HepG2 (cell line): ENCODE measurements at regions not wholly inside any gene's neighbourhood (a gene's known extent, or its start where the extent isn't known, plus 50 kb on each side); places are given as distances from the start of the nearest gene placed in this dataset.

Experiments used
- ATAC-seq: fragments of 200-7000 bp; cut with Tn5 transposase; 3 replicates; pipeline ENCODE4 v1.9.1; 2020; ENCODE audit warnings: mild to moderate bottlenecking, moderate library complexity
- BruUV-seq: library from RNA; stranded (reverse); fragments of 400-500 nt; replicated peaks from 2 replicates; lab custom pipeline; 2021; lab: Mats Ljungman, UMichigan
- CTCF ChIA-PET: fragments of 300-600 bp; formaldehyde crosslinking; extraction: SDS; loops from one replicate; lab custom pipeline; 2021; ENCODE audit warnings: low total read pairs, inconsistent platforms, low intra/inter-chr PET ratio; lab: Yijun Ruan, JAX
- POLR2A ChIA-PET: fragments of 350-600 bp; sonication (Branson Sonifier 250); formaldehyde crosslinking; loops from one replicate; lab custom pipeline; 2020; ENCODE audit warnings: antibody characterized with exemption, inconsistent platforms; lab: Yijun Ruan, JAX
- DNase-seq: peaks from one replicate; pipeline ENCODE4 v3.0.0-alpha.2; 2015; ENCODE audit warnings: low spot score
- FAIRE-seq: peaks from 3 replicates; lab custom pipeline; 2011; peaks lifted over from hg19 to GRCh38; lab: Jason Lieb, UNC
- H2AFZ ChIP-seq: one replicate; pipeline ENCODE4 v1.6.1; 2011; ENCODE audit warnings: low read length, inconsistent platforms
- H3K27ac ChIP-seq: fragments of 300-600 bp; 3 replicates; pipeline ENCODE4 v1.8.0; 2011; ENCODE audit warnings: mixed run types, mild to moderate bottlenecking, mixed read lengths, low read length, inconsistent platforms; ENCODE audit not compliant: insufficient read depth; ENCODE audit errors: extremely low read length
- H3K27me3 ChIP-seq, 2 experiments: fragments of 200-600 bp in 1 of 2; 2 replicates in 1 of 2; 3 replicates in 1 of 2; pipeline versions ENCODE4 v1.6.0 to v1.8.0; 2011; ENCODE audit warnings: low read length in 2 of 2, mild to moderate bottlenecking in 2 of 2, moderate library complexity in 2 of 2, inconsistent platforms in 1 of 2; ENCODE audit not compliant: insufficient read depth in 2 of 2, control insufficient read depth in 1 of 2
- H3K36me3 ChIP-seq, 2 experiments: fragments of 200-600 bp in 1 of 2; replicated peaks in 1 of 2; 2 replicates in 1 of 2; 3 replicates in 1 of 2; pipeline versions ENCODE4 v1.5.1 to v1.8.0; 2011; ENCODE audit warnings: low read length in 2 of 2, inconsistent platforms in 1 of 2; ENCODE audit not compliant: insufficient read depth in 2 of 2, control insufficient read depth in 1 of 2
- H3K4me1 ChIP-seq: 2 replicates; pipeline ENCODE4 v1.5.1; 2012; ENCODE audit warnings: low read length, inconsistent platforms; ENCODE audit not compliant: insufficient read depth
- H3K4me2 ChIP-seq: 2 replicates; pipeline ENCODE4 v1.6.0; 2011; ENCODE audit warnings: low read depth, low read length, inconsistent platforms
- H3K4me3 ChIP-seq, 3 experiments: fragments of 200-600 bp in 1 of 3; sonication (generic), shearing (Covaris generic) in 1 of 3; replicated peaks in 1 of 3; 2 replicates each; pipeline ENCODE4 v1.5.1; 2011 to 2016; ENCODE audit warnings: low read length in 3 of 3, inconsistent platforms in 2 of 3, low read depth in 2 of 3, mild to moderate bottlenecking in 2 of 3, control low read depth in 1 of 3, mixed read lengths in 1 of 3; ENCODE audit not compliant: insufficient read depth in 1 of 3
- H3K79me2 ChIP-seq: one replicate; pipeline ENCODE4 v1.6.1; 2011; ENCODE audit warnings: low read length, inconsistent platforms; ENCODE audit not compliant: insufficient read depth
- H3K9ac ChIP-seq: 2 replicates; pipeline ENCODE4 v1.6.0; 2011; ENCODE audit warnings: mild to moderate bottlenecking, low read depth, low read length, inconsistent platforms; ENCODE audit not compliant: insufficient read depth
- H3K9me3 ChIP-seq: 2 replicates; pipeline ENCODE4 v1.5.1; 2012; ENCODE audit warnings: mild to moderate bottlenecking, low read length
- H4K20me1 ChIP-seq: 2 replicates; pipeline ENCODE4 v1.6.0; 2011; ENCODE audit warnings: inconsistent platforms, mild to moderate bottlenecking, low read length, moderate library complexity; ENCODE audit not compliant: insufficient read depth
- ARNT ChIP-seq: fragments of 450-650 bp; IDR thresholded peaks from 2 replicates; pipeline ENCODE4 v1.6.1; 2017
- DRAP1 ChIP-seq: IDR thresholded peaks from 2 replicates; pipeline ENCODE4 v1.6.1; 2016; ENCODE audit warnings: missing genetic modification reagents, missing compliant biosample characterization
- GLI4 ChIP-seq: sonication (generic); formaldehyde crosslinking; IDR thresholded peaks from 2 replicates; pipeline ENCODE4 v1.5.1; 2020; ENCODE audit warnings: missing genetic modification reagents, mild to moderate bottlenecking, moderate library complexity, borderline replicate concordance
- HNRNPL ChIP-seq: fragments of 200-400 bp; formaldehyde crosslinking; IDR thresholded peaks from 2 replicates; pipeline ENCODE4 v1.6.1; 2017; ENCODE audit warnings: mild to moderate bottlenecking, low read depth, low read length
- KLF12 ChIP-seq: sonication (generic); formaldehyde crosslinking; IDR thresholded peaks from 2 replicates; pipeline ENCODE4 v1.4.0; 2020; ENCODE audit warnings: missing genetic modification reagents, borderline replicate concordance
- LRRFIP1 ChIP-seq: sonication (generic); formaldehyde crosslinking; conservative IDR thresholded peaks from 2 replicates; pipeline ENCODE4 v1.4.0; 2020; ENCODE audit warnings: missing genetic modification reagents
- MAFF ChIP-seq: IDR thresholded peaks from 2 replicates; pipeline ENCODE4 v1.6.1; 2011; ENCODE audit warnings: low read depth, low read length, improper control_type of control experiment
- MLX ChIP-seq: IDR thresholded peaks from 2 replicates; pipeline ENCODE4 v1.6.1; 2016
- THAP11 ChIP-seq: IDR thresholded peaks from 2 replicates; pipeline ENCODE4 v1.6.1; 2016; ENCODE audit warnings: missing biosample characterization, missing genetic modification reagents
- ZBTB2 ChIP-seq: sonication (generic); formaldehyde crosslinking; IDR thresholded peaks from 2 replicates; pipeline ENCODE4 v1.8.0; 2022; ENCODE audit warnings: low read depth, missing genetic modification reagents
- ZBTB33 ChIP-seq: sonication (generic); formaldehyde crosslinking; IDR thresholded peaks from 2 replicates; pipeline ENCODE4 v1.4.0; 2020; ENCODE audit warnings: missing genetic modification reagents
- ZC3H4 ChIP-seq: sonication (generic); formaldehyde crosslinking; IDR thresholded peaks from 2 replicates; pipeline ENCODE4 v1.4.0; 2020; ENCODE audit warnings: missing genetic modification reagents, borderline replicate concordance
- ZNF12 ChIP-seq: sonication (generic); formaldehyde crosslinking; IDR thresholded peaks from 2 replicates; pipeline ENCODE4 v1.5.0; 2020; ENCODE audit warnings: missing genetic modification reagents
- ZNF180 ChIP-seq: sonication (generic); formaldehyde crosslinking; IDR thresholded peaks from 2 replicates; pipeline ENCODE4 v1.4.0; 2020; ENCODE audit warnings: low read depth, missing genetic modification reagents, borderline replicate concordance
- ZNF33B ChIP-seq: sonication (generic); formaldehyde crosslinking; IDR thresholded peaks from 2 replicates; pipeline ENCODE4 v1.5.1; 2020; ENCODE audit warnings: mild to moderate bottlenecking, missing genetic modification reagents
- ZNF367 ChIP-seq: sonication (generic); formaldehyde crosslinking; IDR thresholded peaks from 2 replicates; pipeline ENCODE4 v1.4.0; 2020; ENCODE audit warnings: missing genetic modification reagents, borderline replicate concordance
- ZNF530 ChIP-seq: sonication (generic); formaldehyde crosslinking; IDR thresholded peaks from 2 replicates; pipeline ENCODE4 v1.5.0; 2020; ENCODE audit warnings: low read depth, mild to moderate bottlenecking, missing genetic modification reagents
- ZNF543 ChIP-seq: sonication (generic); formaldehyde crosslinking; IDR thresholded peaks from 2 replicates; pipeline ENCODE4 v1.4.0; 2020; ENCODE audit warnings: mild to moderate bottlenecking, missing genetic modification reagents
- ZNF713 ChIP-seq: sonication (generic); formaldehyde crosslinking; IDR thresholded peaks from 2 replicates; pipeline ENCODE4 v1.4.0; 2020; ENCODE audit warnings: mild to moderate bottlenecking, missing genetic modification reagents
- ZNF777 ChIP-seq: sonication (generic); formaldehyde crosslinking; IDR thresholded peaks from 2 replicates; pipeline ENCODE4 v1.4.0; 2020; ENCODE audit warnings: missing genetic modification reagents
- WGBS: methylation state at CpG from one replicate; pipeline ENCODE4 v1.1.6; 2017; ENCODE audit warnings: low lambda C conversion rate; 5-methylcytosine and 5-hydroxymethylcytosine counted together
- in situ Hi-C: cut with HindIII; loops from 2 replicates; pipeline ENCODE4 v1.10.0; 2017; ENCODE audit warnings: low pct_unique_long_range_greater_than_20kb; ENCODE audit not compliant: extremely low pct_ligation_motif_present
- intact Hi-C: fragments of 100-400 bp; cut with micrococcal nuclease; formaldehyde crosslinking; loops from one replicate; pipeline ENCODE4 v1.10.0; 2022; ENCODE audit not compliant: unreplicated experiment

GRCh38 chr7:116356979-116357378 lies 142.6 kb upstream of the CAV2 start:
- 34% methylated on average over 2 of the region's 2 CpGs for WGBS
- Histone ChIP-seq H3K4me3 (no peak overlapping the region), H2AFZ (no peak overlapping the region), H3K79me2 (no peaks in the 10 kb centered on the region), H3K36me3 (no peaks in the 10 kb centered on the region), H3K27ac (no peak overlapping the region), H3K4me1 (no peaks in the 10 kb centered on the region), H3K9ac (no peak overlapping the region), H4K20me1 (no peaks in the 10 kb centered on the region), H3K27me3 (no peaks in the 10 kb centered on the region), H3K9me3 (no peaks in the 10 kb centered on the region), H3K4me2 (no peak overlapping the region)
- intact Hi-C loops = no loop called here
- no peak for TF ChIP-seq ZBTB33 (CRISPR knock-in tag)
- TF ChIP-seq ZNF530 = no peak
- TF ChIP-seq DRAP1 (CRISPR knock-in tag) = no peak
- no peak for TF ChIP-seq ZNF777 (CRISPR knock-in tag)
- TF ChIP-seq MAFF = no peak
- no peak for TF ChIP-seq ZC3H4 (CRISPR knock-in tag)
- TF ChIP-seq HNRNPL = no peak
- no peak for TF ChIP-seq ZBTB2 (CRISPR knock-in tag)
- no peak for TF ChIP-seq ZNF367 (CRISPR knock-in tag)
- no peak for TF ChIP-seq ZNF543 (CRISPR knock-in tag)
- no peak for TF ChIP-seq ZNF180 (CRISPR knock-in tag)
- TF ChIP-seq ZNF33B = no peak
- no peak for TF ChIP-seq ZNF713 (CRISPR knock-in tag)
- no peak for TF ChIP-seq MLX
- no peak for TF ChIP-seq ZNF12 (CRISPR knock-in tag)
- TF ChIP-seq GLI4 (CRISPR knock-in tag) = no peak
- TF ChIP-seq KLF12 (CRISPR knock-in tag) = no peak
- no peak for TF ChIP-seq LRRFIP1 (CRISPR knock-in tag)
- no peak for TF ChIP-seq THAP11 (CRISPR knock-in tag)
- no peak for TF ChIP-seq ARNT
- BruUV-seq = no TSS peak
- ChIA-PET CTCF (no interaction called here), POLR2A (no interaction called here)
- in situ Hi-C loops = no loop called here
- ATAC-seq (no peak; the same call in 2 of the 3 replicates), FAIRE-seq (no peak), DNase-seq (no peak)
